KG1 (cell line): ENCODE measurements at regions not wholly inside any gene's neighbourhood (a gene's known extent, or its start where the extent isn't known, plus 50 kb on each side); places are given as distances from the start of the nearest gene placed in this dataset.

Experiments used
- DNase-seq: peaks from one replicate; lab custom pipeline; 2025; lab: John Stamatoyannopoulos, UW

- DNase-seq: no peak
Observed at GRCh38 chr20:52818491-52818890, 153.7 kb upstream of the TSHZ2 start.

GRCh38 chr20:52817981-52818380, 154.2 kb upstream of the TSHZ2 start:
- DNase-seq: no peak

GRCh38 chr20:52817511-52817910, 154.6 kb upstream of the TSHZ2 start:
- no peak for DNase-seq

- DNase-seq: no peak
Observed at GRCh38 chr20:52814371-52814770, 157.8 kb upstream of the TSHZ2 start.

GRCh38 chr20:52812231-52812847, 159.8 kb upstream of the TSHZ2 start:
- DNase-seq: no peak

GRCh38 chr20:52809003-52809402, 163.2 kb upstream of the TSHZ2 start:
- DNase-seq: no peak

- no peak for DNase-seq
Observed at GRCh38 chr20:52806918-52807317, 165.2 kb upstream of the TSHZ2 start.

- no peak for DNase-seq
Observed at GRCh38 chr20:52805843-52806242, 166.3 kb upstream of the TSHZ2 start.

GRCh38 chr20:52805296-52805571, 166.9 kb upstream of the TSHZ2 start:
- no peak for DNase-seq

GRCh38 chr20:52804497-52805295, 167.5 kb upstream of the TSHZ2 start:
- no peak for DNase-seq

GRCh38 chr20:52801628-52802006, 170.5 kb upstream of the TSHZ2 start:
- no peak for DNase-seq

GRCh38 chr20:52800734-52801627, 171.2 kb upstream of the TSHZ2 start:
- no peak for DNase-seq

- no peak for DNase-seq
Observed at GRCh38 chr20:52799130-52799529, 173.0 kb upstream of the TSHZ2 start.

- no peak for DNase-seq
Observed at GRCh38 chr20:52798124-52798523, 174.0 kb upstream of the TSHZ2 start.

GRCh38 chr20:52794853-52795252, 177.3 kb upstream of the TSHZ2 start:
- no peak for DNase-seq

- no peak for DNase-seq
Observed at GRCh38 chr20:52793339-52793963, 178.7 kb upstream of the TSHZ2 start.

GRCh38 chr20:52791091-52791490, 181.1 kb upstream of the TSHZ2 start:
- no peak for DNase-seq

- no peak for DNase-seq
Observed at GRCh38 chr20:52789716-52790115, 182.4 kb upstream of the TSHZ2 start.

- DNase-seq: no peak
Observed at GRCh38 chr20:52787962-52788361, 184.2 kb upstream of the TSHZ2 start.

GRCh38 chr20:52787216-52787615, 184.9 kb upstream of the TSHZ2 start:
- no peak for DNase-seq

GRCh38 chr20:52785679-52786078, 186.5 kb upstream of the TSHZ2 start:
- no peak for DNase-seq

- DNase-seq: no peak
Observed at GRCh38 chr20:52783769-52784168, 188.4 kb upstream of the TSHZ2 start.

GRCh38 chr20:52780462-52780861, 191.7 kb upstream of the TSHZ2 start:
- no peak for DNase-seq
